OCI-LY7 (cell line): ENCODE measurements at regions not wholly inside any gene's neighbourhood (a gene's known extent, or its start where the extent isn't known, plus 50 kb on each side); places are given as distances from the start of the nearest gene placed in this dataset.

Experiments used
- BruUV-seq: library from RNA; stranded (reverse); fragments of 400-500 nt; replicated peaks from 2 replicates; lab custom pipeline; 2021; lab: Mats Ljungman, UMichigan
- CTCF ChIA-PET: fragments of 300-600 bp; sonication (Branson Sonifier 250); formaldehyde crosslinking; loops from one replicate; lab custom pipeline; 2022; ENCODE audit warnings: antibody characterized with exemption; ENCODE audit not compliant: unreplicated experiment; lab: Charles Lee
- POLR2A ChIA-PET: fragments of 300-600 bp; sonication (Branson Sonifier 250); formaldehyde crosslinking; loops from one replicate; lab custom pipeline; 2022; ENCODE audit warnings: antibody characterized with exemption; lab: Charles Lee
- DNase-seq: peaks from one replicate; pipeline ENCODE4 v3.0.0-alpha.2; 2015; ENCODE audit warnings: low spot score
- H2AFZ ChIP-seq: fragments of 200-600 bp; sonication (generic), shearing (Covaris generic); 2 replicates; pipeline ENCODE4 v1.6.1; 2014; ENCODE audit warnings: mild to moderate bottlenecking, antibody characterized with exemption, low read length, moderate library complexity
- H3K27ac ChIP-seq: fragments of 200-600 bp; sonication (generic); 2 replicates; pipeline ENCODE4 v1.5.1; 2014; ENCODE audit warnings: mixed run types, low read depth, mild to moderate bottlenecking, moderate library complexity, low read length, inconsistent platforms; ENCODE audit not compliant: poor library complexity, severe bottlenecking
- H3K36me3 ChIP-seq: fragments of 200-600 bp; sonication (generic); 2 replicates; pipeline ENCODE4 v1.6.1; 2014; ENCODE audit warnings: mild to moderate bottlenecking, antibody characterized with exemption, low read length, moderate library complexity, mixed read lengths; ENCODE audit not compliant: insufficient read depth
- H3K4me1 ChIP-seq: fragments of 200-600 bp; sonication (generic); 2 replicates; pipeline ENCODE4 v1.5.1; 2014; ENCODE audit warnings: mild to moderate bottlenecking, low read length; ENCODE audit not compliant: insufficient read depth, poor library complexity, severe bottlenecking
- H3K4me2 ChIP-seq: fragments of 200-600 bp; sonication (generic); 2 replicates; pipeline ENCODE4 v1.6.1; 2014; ENCODE audit warnings: mild to moderate bottlenecking, low read length
- H3K4me3 ChIP-seq: fragments of 200-600 bp; sonication (generic); 2 replicates; pipeline ENCODE4 v1.5.1; 2014; ENCODE audit warnings: mild to moderate bottlenecking, low read depth, low read length; ENCODE audit not compliant: poor library complexity, severe bottlenecking
- H3K79me2 ChIP-seq: fragments of 200-600 bp; sonication (generic); 2 replicates; pipeline ENCODE4 v1.6.1; 2016; ENCODE audit warnings: low read depth, mild to moderate bottlenecking, low read length, moderate library complexity, mixed read lengths; ENCODE audit not compliant: insufficient read depth
- H3K9me2 ChIP-seq: fragments of 200-600 bp; sonication (generic); 2 replicates; pipeline ENCODE4 v1.6.1; 2016; ENCODE audit warnings: mild to moderate bottlenecking, low read length, mixed read lengths; ENCODE audit not compliant: insufficient read depth
- H3K9me3 ChIP-seq: fragments of 200-600 bp; sonication (generic); 2 replicates; pipeline ENCODE4 v1.6.1; 2014; ENCODE audit warnings: mild to moderate bottlenecking, mixed run types, low read length, mixed read lengths
- H4K20me1 ChIP-seq: fragments of 200-600 bp; sonication (generic); 2 replicates; pipeline ENCODE4 v1.6.1; 2014; ENCODE audit warnings: mild to moderate bottlenecking, antibody characterized with exemption, low read length, moderate library complexity, mixed read lengths; ENCODE audit not compliant: insufficient read depth
- EZH2phosphoT487 ChIP-seq: fragments of 200-600 bp; sonication (generic); IDR thresholded peaks from 2 replicates; pipeline ENCODE4 v1.6.1; 2018; ENCODE audit warnings: low read depth, borderline replicate concordance, mild to moderate bottlenecking, mixed run types, antibody characterized with exemption, low read length, moderate library complexity, mixed read lengths
- intact Hi-C: fragments of 100-400 bp; cut with micrococcal nuclease; formaldehyde crosslinking; loops from one replicate; pipeline ENCODE4 v1.10.0; 2022; ENCODE audit not compliant: unreplicated experiment
- TF ChIP-seq, protein P1 (sequence below): fragments of 200-600 bp; sonication (generic); conservative IDR thresholded peaks from 2 replicates; pipeline ENCODE4 v1.5.1; 2014; ENCODE audit warnings: mild to moderate bottlenecking, antibody characterized with exemption, low read length, moderate library complexity, mixed read lengths

DNA sequence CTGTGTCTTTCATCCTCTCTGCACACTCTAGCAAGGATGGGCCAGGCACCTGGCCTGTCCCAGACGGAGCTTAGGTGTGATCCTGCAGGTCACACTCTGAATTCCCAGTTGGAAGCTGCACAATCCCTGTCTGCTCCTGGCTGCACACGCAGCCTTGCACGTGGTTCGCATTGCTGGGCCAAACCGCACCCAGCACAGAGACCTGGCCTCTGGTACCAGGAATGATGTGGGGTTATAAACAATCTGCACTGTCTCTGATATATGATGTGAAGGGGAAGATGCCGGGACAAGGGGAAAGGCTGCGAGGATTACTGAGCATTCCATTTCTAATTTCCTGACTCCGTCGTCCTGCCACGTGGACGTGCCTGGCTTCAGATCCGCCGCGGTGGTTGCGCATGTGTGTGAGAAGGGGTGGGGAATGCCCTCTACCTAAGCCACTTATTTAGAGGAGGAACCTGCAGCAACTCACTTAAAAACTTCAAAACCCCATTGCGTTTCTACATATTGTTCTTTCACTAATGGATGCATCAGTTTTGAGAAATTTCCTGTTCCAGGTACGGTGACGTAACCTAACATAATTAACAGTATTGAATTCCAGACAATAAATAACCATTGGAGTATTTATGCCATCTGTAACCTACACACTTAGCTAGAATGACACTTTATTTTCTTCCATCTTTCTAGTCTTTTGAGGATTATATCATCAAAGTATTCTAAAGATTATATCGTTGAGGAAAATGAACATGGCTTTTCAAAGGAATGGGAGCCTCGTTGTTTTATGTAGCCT lies 559.7 kb upstream of the MGMT start:
- H3K9me3 ChIP-seq, result no peaks in the 10 kb centered on the region
- no peaks in the 10 kb centered on the region for H3K79me2 ChIP-seq
- CTCF ChIA-PET, result no interaction called here
- POLR2A ChIA-PET, result no interaction called here
- no peak overlapping the region for H3K4me3 ChIP-seq
- DNase-seq, result no peak
- no peak overlapping the region for H2AFZ ChIP-seq
- no peak for TF ChIP-seq EZH2phosphoT487
- TF ChIP-seq, protein P1, sequence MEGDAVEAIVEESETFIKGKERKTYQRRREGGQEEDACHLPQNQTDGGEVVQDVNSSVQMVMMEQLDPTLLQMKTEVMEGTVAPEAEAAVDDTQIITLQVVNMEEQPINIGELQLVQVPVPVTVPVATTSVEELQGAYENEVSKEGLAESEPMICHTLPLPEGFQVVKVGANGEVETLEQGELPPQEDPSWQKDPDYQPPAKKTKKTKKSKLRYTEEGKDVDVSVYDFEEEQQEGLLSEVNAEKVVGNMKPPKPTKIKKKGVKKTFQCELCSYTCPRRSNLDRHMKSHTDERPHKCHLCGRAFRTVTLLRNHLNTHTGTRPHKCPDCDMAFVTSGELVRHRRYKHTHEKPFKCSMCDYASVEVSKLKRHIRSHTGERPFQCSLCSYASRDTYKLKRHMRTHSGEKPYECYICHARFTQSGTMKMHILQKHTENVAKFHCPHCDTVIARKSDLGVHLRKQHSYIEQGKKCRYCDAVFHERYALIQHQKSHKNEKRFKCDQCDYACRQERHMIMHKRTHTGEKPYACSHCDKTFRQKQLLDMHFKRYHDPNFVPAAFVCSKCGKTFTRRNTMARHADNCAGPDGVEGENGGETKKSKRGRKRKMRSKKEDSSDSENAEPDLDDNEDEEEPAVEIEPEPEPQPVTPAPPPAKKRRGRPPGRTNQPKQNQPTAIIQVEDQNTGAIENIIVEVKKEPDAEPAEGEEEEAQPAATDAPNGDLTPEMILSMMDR, result no peak
- intact Hi-C loops, result no loop called here
- no peaks in the 10 kb centered on the region for H3K36me3 ChIP-seq
- no peak overlapping the region for H3K4me2 ChIP-seq
- H4K20me1 ChIP-seq, result no peaks in the 10 kb centered on the region
- BruUV-seq, result no TSS peak
- H3K27ac ChIP-seq, result no peak overlapping the region
- no peaks in the 10 kb centered on the region for H3K4me1 ChIP-seq
- H3K9me2 ChIP-seq, result no peaks in the 10 kb centered on the region

DNA sequence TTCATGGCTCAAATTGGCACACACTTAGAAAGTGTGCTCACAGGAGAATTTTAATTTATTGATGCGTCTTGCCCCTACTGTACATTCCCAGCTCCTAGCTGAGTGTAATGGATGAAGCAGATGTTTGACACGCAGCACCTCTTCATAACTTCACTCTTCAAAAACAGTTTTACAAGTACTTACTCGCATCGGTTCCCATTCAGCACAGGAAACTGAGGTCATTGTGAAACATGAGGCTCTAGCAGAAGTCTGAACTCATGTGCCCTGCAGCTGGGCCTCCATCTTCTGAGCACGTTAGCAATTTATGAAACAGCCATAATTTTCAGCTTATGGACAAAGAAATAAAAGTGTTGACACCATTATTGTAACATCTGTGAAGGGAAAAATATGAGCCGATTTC lies 558.9 kb upstream of the MGMT start:
- H3K4me3 ChIP-seq, result no peak overlapping the region
- ChIA-PET CTCF (no interaction called here), POLR2A (no interaction called here)
- BruUV-seq, result no TSS peak
- DNase-seq, result no peak
- H2AFZ ChIP-seq, result no peak overlapping the region
- no peaks in the 10 kb centered on the region for H3K9me2 ChIP-seq
- no peaks in the 10 kb centered on the region for H3K79me2 ChIP-seq
- intact Hi-C loops, result no loop called here
- no peak overlapping the region for H3K4me2 ChIP-seq
- H3K9me3 ChIP-seq, result no peaks in the 10 kb centered on the region
- H3K4me1 ChIP-seq, result no peaks in the 10 kb centered on the region
- no peak for TF ChIP-seq EZH2phosphoT487
- TF ChIP-seq, protein P1, result no peak
- no peaks in the 10 kb centered on the region for H3K36me3 ChIP-seq
- H4K20me1 ChIP-seq, result no peaks in the 10 kb centered on the region
- no peak overlapping the region for H3K27ac ChIP-seq

DNA sequence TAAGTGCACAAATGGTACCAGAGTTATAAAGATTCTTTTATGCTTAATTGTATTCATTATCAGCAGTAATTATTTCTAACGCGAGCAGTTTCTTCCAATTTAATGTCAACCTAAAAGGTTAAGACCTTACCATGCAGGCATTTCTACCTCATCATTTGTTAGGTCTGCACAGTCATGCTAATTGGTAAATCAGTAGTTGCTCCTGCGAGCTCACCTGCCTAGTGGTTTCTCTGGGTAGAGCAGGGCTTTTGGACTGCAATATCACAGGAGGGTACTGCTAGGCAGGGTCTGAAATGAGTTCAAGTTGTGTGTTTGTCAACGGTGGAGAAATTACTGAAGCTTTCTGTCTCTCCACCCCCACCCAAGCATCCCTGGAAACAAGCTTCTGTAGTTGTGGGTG lies 558.5 kb upstream of the MGMT start:
- Histone ChIP-seq H4K20me1 (no peaks in the 10 kb centered on the region), H3K9me2 (no peaks in the 10 kb centered on the region), H3K27ac (no peak overlapping the region), H3K4me3 (no peak overlapping the region), H3K36me3 (no peaks in the 10 kb centered on the region), H2AFZ (no peak overlapping the region), H3K9me3 (no peaks in the 10 kb centered on the region), H3K4me2 (no peak overlapping the region), H3K4me1 (no peaks in the 10 kb centered on the region), H3K79me2 (no peaks in the 10 kb centered on the region)
- intact Hi-C loops, result no loop called here
- ChIA-PET CTCF (no interaction called here), POLR2A (no interaction called here)
- TF ChIP-seq EZH2phosphoT487, result no peak
- TF ChIP-seq, protein P1, result no peak
- no TSS peak for BruUV-seq
- DNase-seq, result no peak
